Choroid plexus epithelial cell (primary cell): ENCODE measurements at regions not wholly inside any gene's neighbourhood (a gene's known extent, or its start where the extent isn't known, plus 50 kb on each side); places are given as distances from the start of the nearest gene placed in this dataset.

Experiments
- DNase-seq: peaks from one replicate; pipeline ENCODE4 v3.0.0-alpha.2; 2010; ENCODE audit warnings: low read depth
- H3K4me3 ChIP-seq: 2 replicates; pipeline ENCODE4 v1.5.1; 2011; ENCODE audit warnings: low read depth, mild to moderate bottlenecking, control low read depth, low read length, moderate library complexity
- CTCF ChIP-seq: conservative IDR thresholded peaks from 2 replicates; pipeline ENCODE4 v1.5.1; 2011; ENCODE audit warnings: low read depth, mild to moderate bottlenecking, control low read depth, inconsistent platforms, low read length, moderate library complexity

DNA sequence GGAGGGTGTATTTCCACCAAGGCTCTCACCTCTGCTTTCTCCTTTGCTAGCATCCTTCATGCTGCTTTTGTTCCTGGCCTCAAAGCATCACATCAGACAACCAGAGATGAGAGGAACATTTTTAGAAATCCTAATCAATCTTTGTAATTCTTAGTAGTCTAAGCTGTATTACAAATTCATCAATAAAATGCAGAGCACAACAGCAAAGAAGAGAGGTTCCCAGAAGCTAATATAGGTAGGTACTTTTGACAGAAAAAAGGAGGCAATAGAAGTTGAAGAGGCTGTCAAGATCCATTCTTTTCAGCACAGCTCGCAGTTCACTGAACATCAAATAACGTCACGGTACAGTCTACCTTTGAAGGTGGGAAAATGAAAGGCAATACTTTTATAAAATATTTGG is 265.2 kb upstream of the SYT1 start:
- no peak for DNase-seq
- no peak for TF ChIP-seq CTCF
- no peak overlapping the region for H3K4me3 ChIP-seq

DNA sequence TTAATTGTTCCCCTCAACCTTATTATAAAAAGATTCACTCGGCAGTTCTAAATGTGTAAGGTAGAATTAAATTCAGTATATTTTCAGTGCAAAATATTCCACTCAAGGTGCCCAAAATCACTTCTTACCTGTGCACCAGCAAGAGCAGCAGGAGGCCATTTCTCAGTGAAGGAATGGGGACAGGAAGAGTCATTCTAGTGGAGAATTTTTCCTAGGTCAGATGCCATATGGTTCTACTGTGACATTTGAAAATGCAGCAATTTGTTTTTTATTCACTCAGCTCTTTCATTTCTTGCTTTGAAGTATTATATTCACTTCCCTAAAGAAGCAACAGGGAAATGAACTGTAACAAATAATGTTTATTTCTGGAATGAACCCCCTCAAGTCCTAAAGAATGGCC is 264.0 kb upstream of the SYT1 start:
- no peak for TF ChIP-seq CTCF
- DNase-seq = no peak
- no peak overlapping the region for H3K4me3 ChIP-seq

DNA sequence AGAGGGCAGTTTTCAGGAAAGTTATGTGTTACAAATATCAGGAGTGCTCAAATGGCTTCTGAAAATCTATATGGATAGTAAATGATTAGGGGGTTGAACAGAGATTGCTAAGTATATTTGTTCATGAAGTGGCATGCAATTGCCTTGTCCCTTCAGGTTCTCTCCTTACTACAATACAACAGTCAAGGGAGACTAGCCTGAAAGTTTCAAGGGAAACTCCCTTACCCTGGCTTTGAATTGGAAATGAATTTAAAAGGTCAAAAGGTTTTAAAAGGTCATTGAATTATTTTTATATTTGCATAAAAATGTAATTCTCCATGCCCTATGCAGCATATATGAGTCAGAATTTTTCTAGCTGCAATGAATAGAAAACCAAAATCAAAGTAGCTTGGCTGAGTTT is 253.1 kb upstream of the SYT1 start:
- no peak overlapping the region for H3K4me3 ChIP-seq
- no peak for DNase-seq
- TF ChIP-seq CTCF = no peak

- TF ChIP-seq CTCF = no peak
- H3K4me3 ChIP-seq = no peak overlapping the region
- no peak for DNase-seq
These were observed 252.4 kb upstream of the SYT1 start for GRCh38 chr12:78612190-78612589.

DNA sequence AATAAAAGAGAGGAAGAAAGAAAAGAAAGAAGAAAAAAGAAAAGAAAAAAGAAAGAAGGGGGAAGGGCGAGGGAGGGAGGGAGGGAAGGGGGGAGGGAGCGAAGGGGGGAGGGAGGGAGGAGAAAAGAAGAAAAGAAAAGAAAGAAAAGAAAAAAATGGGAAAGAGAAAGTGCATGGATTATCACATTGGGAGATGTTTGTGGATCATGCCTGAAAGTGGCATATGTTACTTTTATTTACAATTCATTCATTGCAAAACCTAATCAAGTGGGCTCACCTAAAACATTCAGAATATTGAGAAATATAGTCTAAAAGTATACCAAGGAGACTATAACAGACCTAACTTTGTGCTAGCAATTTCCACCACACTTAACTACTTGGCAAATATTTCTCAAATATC is 246.9 kb upstream of the SYT1 start:
- no peak for DNase-seq
- TF ChIP-seq CTCF = no peak

DNA sequence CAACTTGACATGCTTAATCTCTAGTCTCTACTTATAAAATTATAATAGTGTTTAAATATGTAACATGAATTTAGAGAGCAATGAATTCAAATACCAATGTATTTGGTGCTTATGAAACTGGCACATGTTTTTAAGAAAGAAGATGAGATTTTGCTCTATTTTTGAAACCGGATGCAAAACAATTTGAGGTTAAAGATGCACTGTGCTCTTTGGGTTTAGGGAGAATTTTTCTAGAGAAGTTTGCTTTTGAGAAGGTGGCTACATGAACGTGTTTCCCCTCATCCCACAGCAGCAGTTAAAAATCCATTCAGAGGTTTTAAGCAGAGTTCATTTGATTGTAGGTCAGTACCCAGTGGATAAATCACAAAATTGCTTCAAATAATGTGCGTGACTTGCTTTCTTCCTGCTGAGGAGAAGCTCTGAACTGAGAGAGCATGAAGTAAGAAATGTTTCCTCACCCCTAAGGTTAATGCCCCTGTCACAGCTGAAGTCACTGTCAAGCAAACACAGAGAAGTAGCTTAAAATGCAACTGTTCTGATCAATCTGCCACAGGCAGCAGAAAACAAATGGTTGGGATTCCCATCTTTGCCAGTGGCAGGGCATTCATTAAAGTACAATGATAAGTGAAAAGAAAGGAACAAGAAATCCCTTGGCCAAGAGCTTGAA is 241.9 kb upstream of the SYT1 start:
- no peak for TF ChIP-seq CTCF
- DNase-seq = no peak
- no peak overlapping the region for H3K4me3 ChIP-seq

More for the DNA sequence above, 246.9 kb upstream of the SYT1 start:
- H3K4me3 ChIP-seq = no peak overlapping the region

DNA sequence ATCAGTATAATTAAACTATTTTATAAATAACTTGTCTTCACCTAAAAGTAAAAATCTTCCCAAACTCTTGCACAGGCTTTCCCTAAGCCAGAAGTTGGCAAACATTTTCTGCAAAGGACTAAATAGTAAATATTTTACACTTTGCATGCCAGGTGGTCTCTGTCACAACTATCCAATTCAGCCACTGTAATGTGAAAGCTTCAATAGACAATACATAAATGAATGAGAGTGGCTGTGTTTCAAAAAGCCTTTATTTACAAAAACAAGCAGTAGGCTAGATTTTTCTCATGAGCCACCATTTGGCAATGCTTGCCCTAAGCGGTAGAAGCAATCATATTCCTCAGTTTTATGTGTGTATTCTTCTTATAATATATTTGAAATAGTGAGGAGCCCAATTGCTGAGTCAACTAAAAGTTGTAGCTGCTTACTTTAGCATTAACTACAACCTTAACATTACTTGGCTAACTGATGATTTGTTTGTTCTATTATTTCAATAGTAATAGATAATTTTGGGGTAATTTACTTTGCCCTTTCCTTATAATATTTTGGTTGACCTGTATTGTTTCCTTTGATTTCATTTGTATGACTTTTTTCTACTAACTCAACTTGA is 236.0 kb upstream of the SYT1 start:
- no peak for DNase-seq
- no peak for TF ChIP-seq CTCF
- H3K4me3 ChIP-seq = no peak overlapping the region
